Vagina (tissue), 2 donors: ENCODE measurements at regions not wholly inside any gene's neighbourhood (a gene's known extent, or its start where the extent isn't known, plus 50 kb on each side); places are given as distances from the start of the nearest gene placed in this dataset.

ENCODE experiments used
- POLR2AphosphoS5 ChIP-seq, 2 donors: sonication (generic); formaldehyde crosslinking; IDR thresholded peaks; one replicate each; pipeline ENCODE4 v1.9.0; 2017; ENCODE audit warnings: antibody characterized with exemption in 2 of 2, mild to moderate bottlenecking in 2 of 2, low read depth in 1 of 2; ENCODE audit not compliant: insufficient read depth in 1 of 2
- TF ChIP-seq, protein P1 (sequence below), 3 experiments: fragments of 450-650 bp in 2 of 3; fragments of 200-600 bp in 1 of 3; sonication (generic) in 1 of 3; IDR thresholded peaks; one replicate each; pipeline ENCODE4 v1.5.1; 2017 to 2019; ENCODE audit warnings: antibody characterized with exemption in 3 of 3, mild to moderate bottlenecking in 2 of 3, moderate library complexity in 2 of 3

DNA sequence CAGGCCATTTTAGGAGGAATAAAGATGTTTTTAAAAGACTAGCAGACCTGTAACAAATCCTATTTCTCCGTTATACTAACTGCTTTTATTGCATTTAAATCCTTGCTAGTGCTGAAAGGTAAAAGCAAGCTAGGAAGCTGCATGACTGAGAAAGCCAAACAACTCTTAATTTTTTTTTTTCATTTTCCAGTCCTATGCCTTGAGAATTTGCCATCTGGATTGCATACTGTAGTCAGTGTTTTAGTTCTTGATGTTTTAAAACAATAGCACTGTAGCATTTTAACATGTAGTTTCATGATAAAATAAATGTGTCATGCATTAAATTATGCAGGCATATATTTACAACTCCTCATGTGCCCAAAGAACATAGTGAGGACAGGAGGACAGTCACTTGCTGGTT, 108.4 kb upstream of the FGF10 start:
- TF ChIP-seq, protein P1, sequence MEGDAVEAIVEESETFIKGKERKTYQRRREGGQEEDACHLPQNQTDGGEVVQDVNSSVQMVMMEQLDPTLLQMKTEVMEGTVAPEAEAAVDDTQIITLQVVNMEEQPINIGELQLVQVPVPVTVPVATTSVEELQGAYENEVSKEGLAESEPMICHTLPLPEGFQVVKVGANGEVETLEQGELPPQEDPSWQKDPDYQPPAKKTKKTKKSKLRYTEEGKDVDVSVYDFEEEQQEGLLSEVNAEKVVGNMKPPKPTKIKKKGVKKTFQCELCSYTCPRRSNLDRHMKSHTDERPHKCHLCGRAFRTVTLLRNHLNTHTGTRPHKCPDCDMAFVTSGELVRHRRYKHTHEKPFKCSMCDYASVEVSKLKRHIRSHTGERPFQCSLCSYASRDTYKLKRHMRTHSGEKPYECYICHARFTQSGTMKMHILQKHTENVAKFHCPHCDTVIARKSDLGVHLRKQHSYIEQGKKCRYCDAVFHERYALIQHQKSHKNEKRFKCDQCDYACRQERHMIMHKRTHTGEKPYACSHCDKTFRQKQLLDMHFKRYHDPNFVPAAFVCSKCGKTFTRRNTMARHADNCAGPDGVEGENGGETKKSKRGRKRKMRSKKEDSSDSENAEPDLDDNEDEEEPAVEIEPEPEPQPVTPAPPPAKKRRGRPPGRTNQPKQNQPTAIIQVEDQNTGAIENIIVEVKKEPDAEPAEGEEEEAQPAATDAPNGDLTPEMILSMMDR (IDR thresholded peaks at IDR 0.05) = no peak
- TF ChIP-seq POLR2AphosphoS5 (IDR thresholded peaks at IDR 0.05; ENCODE audit: insufficient read depth in 1 of 2, low read depth in 1 of 2) = no peak
